ENCODE measurements at regions not wholly inside any gene's neighbourhood (a gene's known extent, or its start where the extent isn't known, plus 50 kb on each side); places are given as distances from the start of the nearest gene placed in this dataset.

DNA sequence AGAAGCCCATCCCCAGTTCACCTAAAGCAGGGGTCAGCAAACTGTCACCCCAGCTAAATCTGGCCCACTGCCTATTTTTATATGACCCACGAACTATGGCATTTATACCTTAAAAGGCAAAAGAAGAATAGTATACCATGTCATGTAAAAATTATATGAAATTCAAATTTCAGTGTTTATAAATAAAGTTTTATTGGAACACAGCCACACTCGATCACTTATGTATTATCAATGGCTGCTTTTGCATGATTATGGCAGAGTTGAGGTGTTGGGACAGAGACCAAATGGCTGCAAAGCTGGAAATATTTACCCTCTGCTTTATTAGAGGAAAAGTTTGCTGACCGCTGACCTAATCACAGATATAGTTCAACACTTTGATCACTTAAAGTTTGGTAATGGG lies 59.2 kb upstream of the GATB start:
- no peak for TF ChIP-seq POLR2AphosphoS5 (IDR thresholded peaks at IDR 0.05; ENCODE audit: low read depth, low read length)
- no peak for TF ChIP-seq FOXP2 (optimal IDR thresholded peaks at IDR 0.05; ENCODE audit: borderline replicate concordance, extremely low read depth, extremely low read length, insufficient read depth)
- no peak for TF ChIP-seq SIN3A (IDR thresholded peaks at IDR 0.05; ENCODE audit: borderline replicate concordance, insufficient read depth, low read length)
- TF ChIP-seq, protein P1, sequence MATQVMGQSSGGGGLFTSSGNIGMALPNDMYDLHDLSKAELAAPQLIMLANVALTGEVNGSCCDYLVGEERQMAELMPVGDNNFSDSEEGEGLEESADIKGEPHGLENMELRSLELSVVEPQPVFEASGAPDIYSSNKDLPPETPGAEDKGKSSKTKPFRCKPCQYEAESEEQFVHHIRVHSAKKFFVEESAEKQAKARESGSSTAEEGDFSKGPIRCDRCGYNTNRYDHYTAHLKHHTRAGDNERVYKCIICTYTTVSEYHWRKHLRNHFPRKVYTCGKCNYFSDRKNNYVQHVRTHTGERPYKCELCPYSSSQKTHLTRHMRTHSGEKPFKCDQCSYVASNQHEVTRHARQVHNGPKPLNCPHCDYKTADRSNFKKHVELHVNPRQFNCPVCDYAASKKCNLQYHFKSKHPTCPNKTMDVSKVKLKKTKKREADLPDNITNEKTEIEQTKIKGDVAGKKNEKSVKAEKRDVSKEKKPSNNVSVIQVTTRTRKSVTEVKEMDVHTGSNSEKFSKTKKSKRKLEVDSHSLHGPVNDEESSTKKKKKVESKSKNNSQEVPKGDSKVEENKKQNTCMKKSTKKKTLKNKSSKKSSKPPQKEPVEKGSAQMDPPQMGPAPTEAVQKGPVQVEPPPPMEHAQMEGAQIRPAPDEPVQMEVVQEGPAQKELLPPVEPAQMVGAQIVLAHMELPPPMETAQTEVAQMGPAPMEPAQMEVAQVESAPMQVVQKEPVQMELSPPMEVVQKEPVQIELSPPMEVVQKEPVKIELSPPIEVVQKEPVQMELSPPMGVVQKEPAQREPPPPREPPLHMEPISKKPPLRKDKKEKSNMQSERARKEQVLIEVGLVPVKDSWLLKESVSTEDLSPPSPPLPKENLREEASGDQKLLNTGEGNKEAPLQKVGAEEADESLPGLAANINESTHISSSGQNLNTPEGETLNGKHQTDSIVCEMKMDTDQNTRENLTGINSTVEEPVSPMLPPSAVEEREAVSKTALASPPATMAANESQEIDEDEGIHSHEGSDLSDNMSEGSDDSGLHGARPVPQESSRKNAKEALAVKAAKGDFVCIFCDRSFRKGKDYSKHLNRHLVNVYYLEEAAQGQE (IDR thresholded peaks at IDR 0.05; ENCODE audit: insufficient read depth in 1 of 2, low read depth in 2 of 2, low read length in 2 of 2): no peak
- TF ChIP-seq TAF1 (IDR thresholded peaks at IDR 0.05; ENCODE audit: borderline replicate concordance, insufficient read depth, low read length): no peak

DNA sequence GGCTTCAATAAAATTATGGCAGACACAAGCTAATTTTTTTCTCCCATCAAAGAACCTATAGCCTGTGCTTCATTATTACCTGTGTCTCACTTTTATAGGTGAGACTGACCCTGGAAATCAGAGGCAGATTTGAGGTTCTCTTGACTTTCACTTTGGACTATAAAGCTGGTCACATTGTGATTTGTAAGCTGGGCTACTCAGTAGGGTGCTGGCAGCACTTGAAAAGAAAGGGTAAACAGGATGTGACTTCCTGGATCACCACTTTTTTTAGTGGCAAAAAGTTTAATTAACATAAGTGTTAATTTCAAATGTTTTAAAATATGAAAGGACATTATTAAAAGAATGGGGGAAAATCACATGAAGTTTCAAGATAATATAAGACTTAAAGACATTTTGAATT lies 50.6 kb upstream of the GATB start:
- TF ChIP-seq FOXP2 (optimal IDR thresholded peaks at IDR 0.05; ENCODE audit: borderline replicate concordance, extremely low read depth, extremely low read length, insufficient read depth) (no peak), SIN3A (IDR thresholded peaks at IDR 0.05; ENCODE audit: borderline replicate concordance, insufficient read depth, low read length) (no peak)

Measured in PFSK-1 (cell line).